ENCODE measurements at regions not wholly inside any gene's neighbourhood (a gene's known extent, or its start where the extent isn't known, plus 50 kb on each side); places are given as distances from the start of the nearest gene placed in this dataset.

GRCh38 chr2:2410987-2411386 lies 79.9 kb upstream of the MYT1L start:
- TF ChIP-seq CTCF (IDR thresholded peaks at IDR 0.05) (no peak), POLR2A (IDR thresholded peaks at IDR 0.05) (no peak)
